ENCODE measurements at regions not wholly inside any gene's neighbourhood (a gene's known extent, or its start where the extent isn't known, plus 50 kb on each side); places are given as distances from the start of the nearest gene placed in this dataset.
"Not testable (repeated sequence)": the region's sequence is repeated elsewhere in the genome, so short reads cannot be mapped to it uniquely, and the experiment has no call there.

- no peak for DNase-seq (ENCODE audit: extremely low read depth in 1 of 11, low read depth in 9 of 11, low spot score in 4 of 11)
These were observed 691.5 kb upstream of the LRRN3 start for GRCh38 chr7:110399421-110399820.

DNA sequence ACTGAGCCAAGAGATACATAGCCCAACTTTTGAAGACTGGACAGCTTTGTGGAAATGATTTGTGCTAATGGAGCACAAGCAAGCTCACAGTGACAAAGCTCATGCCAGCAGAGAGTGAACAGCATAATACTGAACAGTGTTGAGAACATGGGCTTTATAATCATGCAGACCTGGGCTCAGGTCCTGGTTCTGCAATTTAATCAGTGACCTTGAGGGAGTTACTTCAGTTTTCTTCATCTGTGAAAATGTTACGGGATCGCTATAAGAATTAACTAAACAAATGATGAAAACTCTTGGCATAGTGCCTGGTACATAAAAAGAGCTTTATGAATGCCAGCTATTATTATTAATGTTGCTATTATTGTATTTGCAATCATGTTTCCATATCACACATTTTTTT, 690.5 kb upstream of the LRRN3 start:
- no peak for DNase-seq (ENCODE audit: extremely low read depth in 1 of 11, low read depth in 9 of 11, low spot score in 4 of 11)

- no peak for DNase-seq (ENCODE audit: extremely low read depth in 1 of 11, low read depth in 9 of 11, low spot score in 4 of 11)
These were observed 683.7 kb upstream of the LRRN3 start for GRCh38 chr7:110407242-110407641.

GRCh38 chr7:110407706-110408105, 683.2 kb upstream of the LRRN3 start:
- no peak for DNase-seq (ENCODE audit: extremely low read depth in 1 of 11, low read depth in 9 of 11, low spot score in 4 of 11)

DNA sequence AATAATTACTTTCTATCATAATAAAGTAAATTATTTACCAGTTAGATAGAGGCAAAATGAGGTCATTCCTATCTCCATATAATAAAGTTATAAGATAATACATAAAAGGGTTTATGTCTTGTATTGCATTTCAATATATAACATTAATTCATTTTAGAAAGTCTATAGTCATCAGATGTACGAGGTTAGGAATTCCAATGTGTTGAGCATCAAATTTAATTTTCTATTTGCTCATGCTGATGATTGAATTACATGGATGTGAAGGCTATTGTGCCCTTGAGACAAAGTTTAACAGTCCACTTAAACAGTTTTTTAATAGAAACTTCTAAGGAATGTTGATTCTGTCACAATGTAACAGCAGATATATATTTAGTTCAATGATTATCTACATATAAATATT, 678.3 kb upstream of the LRRN3 start:
- no peak for DNase-seq (ENCODE audit: extremely low read depth in 1 of 11, low read depth in 9 of 11, low spot score in 4 of 11)

DNA sequence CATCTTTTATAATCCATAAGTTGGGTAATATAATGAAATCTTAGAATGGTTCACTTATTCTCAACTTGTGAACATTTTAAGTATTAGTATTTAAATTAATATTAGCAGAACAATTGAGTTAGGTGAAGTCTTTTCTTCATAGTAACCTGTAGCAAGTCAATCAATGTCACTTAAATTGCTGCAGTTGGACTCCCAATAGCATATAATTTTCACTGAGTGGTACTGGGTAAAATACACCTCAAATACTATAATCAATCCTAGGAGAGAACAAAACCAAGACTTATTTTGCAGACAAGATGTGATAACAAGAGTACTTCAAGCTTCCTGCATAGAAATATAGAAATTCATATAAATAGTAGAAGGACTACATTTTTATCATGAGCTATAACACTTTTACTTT, 677.9 kb upstream of the LRRN3 start:
- DNase-seq (ENCODE audit: extremely low read depth in 1 of 11, low read depth in 9 of 11, low spot score in 4 of 11): no peak

DNA sequence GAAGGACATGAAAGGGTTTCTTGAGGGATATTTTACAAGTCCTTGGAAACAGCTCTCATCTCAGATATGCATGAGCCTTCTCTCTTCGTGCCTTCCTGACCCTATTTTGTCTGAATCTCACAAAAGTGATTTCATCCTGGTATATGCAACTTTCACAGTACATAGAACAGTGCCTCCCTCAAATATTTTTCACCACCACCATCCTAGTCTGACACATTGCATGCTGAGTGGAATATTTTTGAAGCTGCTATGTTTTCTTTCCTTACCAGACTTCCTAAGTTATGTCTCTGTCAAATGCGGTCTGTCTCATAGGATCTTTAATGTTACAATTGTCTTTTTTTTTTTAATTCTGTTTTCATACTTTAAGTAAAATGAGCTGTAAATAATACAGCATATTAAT, 673.3 kb upstream of the LRRN3 start:
- no peak for DNase-seq (ENCODE audit: extremely low read depth in 1 of 11, low read depth in 9 of 11, low spot score in 4 of 11)

GRCh38 chr7:110418659-110419280, 672.2 kb upstream of the LRRN3 start:
- peak in 10 of 11 donors; percentile 11 to 56 (median 23) for DNase-seq (ENCODE audit: extremely low read depth in 1 of 11, low read depth in 9 of 11, low spot score in 4 of 11)

DNA sequence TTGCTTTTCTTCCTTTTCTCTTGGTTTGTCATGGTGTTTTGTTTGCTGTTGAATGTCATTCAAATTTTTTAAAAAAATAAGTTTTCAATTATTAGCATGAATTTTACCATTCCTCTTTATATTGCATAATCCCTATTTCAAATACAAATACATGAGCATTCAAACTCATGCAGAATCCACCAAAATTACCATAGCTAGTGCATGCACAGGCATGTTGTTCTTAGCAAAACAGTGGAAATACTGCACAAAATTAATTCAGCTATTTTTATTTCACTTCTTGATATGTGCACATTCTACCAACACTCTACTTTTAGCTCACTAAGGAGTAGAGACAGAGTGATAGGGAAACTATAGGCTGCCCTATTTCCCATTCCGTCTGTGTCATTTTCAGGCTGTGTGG, 670.1 kb upstream of the LRRN3 start:
- DNase-seq (ENCODE audit: extremely low read depth in 1 of 11, low read depth in 9 of 11, low spot score in 4 of 11): no peak

- DNase-seq (ENCODE audit: extremely low read depth in 1 of 11, low read depth in 9 of 11, low spot score in 4 of 11): no peak
These were observed 669.3 kb upstream of the LRRN3 start for GRCh38 chr7:110421490-110422241.

DNA sequence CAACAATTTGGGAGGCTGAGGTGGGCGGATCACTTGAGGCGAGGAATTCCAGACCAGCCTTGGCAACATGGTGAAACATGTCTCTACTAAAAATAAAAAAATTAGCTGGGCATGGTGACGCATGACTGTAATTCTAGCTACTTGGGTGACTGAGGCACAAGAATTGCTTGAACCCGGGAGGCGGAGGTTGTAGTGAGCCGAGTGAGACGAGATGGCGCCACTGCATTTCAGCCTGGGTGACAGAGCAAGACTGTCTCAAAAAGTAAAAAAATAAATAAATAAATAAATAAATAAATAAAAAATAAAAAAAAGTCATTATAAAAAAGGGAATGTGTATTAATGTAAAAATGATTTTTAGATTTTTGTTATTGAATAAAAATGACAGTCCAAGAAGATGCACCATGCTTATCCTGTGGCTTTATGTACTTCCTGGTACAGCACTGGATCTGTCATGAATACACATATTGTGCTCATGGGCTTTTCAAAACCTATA, 658.8 kb upstream of the LRRN3 start:
- DNase-seq (ENCODE audit: extremely low read depth in 1 of 11, low read depth in 9 of 11, low spot score in 4 of 11): no peak

DNA sequence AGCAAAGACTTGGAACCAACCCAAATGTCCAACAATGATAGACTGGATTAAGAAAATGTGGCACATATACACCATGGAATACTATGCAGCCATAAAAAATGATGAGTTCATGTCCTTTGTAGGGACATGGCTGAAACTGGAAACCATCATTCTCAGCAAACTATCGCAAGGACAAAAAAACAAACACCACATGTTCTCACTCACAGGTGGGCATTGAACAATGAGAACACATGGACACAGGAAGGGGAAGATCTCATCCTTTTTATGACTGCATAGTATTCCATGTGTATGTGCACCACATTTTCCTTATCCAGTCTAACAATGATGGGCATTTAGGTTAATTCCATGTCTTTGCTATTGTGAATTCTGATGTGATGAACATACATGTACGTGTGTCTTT, 652.0 kb upstream of the LRRN3 start:
- not testable (repeated sequence) for DNase-seq (ENCODE audit: extremely low read depth in 1 of 11, low read depth in 9 of 11, low spot score in 4 of 11)

GRCh38 chr7:110442381-110442837, 648.5 kb upstream of the LRRN3 start:
- peak; percentile 10 to 65 (median 26) for DNase-seq (ENCODE audit: extremely low read depth in 1 of 11, low read depth in 9 of 11, low spot score in 4 of 11)

- DNase-seq (ENCODE audit: extremely low read depth in 1 of 11, low read depth in 9 of 11, low spot score in 4 of 11): no peak
These were observed 644.3 kb upstream of the LRRN3 start for GRCh38 chr7:110446658-110447057.

GRCh38 chr7:110448918-110449317, 642.0 kb upstream of the LRRN3 start:
- DNase-seq (ENCODE audit: extremely low read depth in 1 of 11, low read depth in 9 of 11, low spot score in 4 of 11): no peak

DNA sequence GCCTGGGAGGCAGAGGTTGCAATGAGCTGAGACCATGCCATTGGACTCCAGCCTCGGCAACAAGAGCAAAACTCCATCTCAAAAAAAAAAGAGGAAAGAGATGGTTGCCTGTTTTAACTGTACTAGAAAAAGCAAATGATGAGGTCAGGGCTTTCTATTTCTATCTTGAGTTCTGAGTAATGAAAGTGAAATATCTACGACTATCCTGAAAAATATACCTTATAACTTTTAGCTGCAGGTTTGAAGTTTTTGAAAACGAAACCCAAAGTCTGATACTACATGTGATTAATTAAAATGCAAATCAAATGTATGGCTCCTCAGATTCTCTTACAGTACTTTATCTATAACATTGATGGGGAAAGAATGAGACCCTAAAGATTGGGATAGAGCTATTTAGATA, 636.2 kb upstream of the LRRN3 start:
- no peak for DNase-seq (ENCODE audit: extremely low read depth in 1 of 11, low read depth in 9 of 11, low spot score in 4 of 11)

GRCh38 chr7:110461621-110462020, 629.3 kb upstream of the LRRN3 start:
- DNase-seq (ENCODE audit: extremely low read depth in 1 of 11, low read depth in 9 of 11, low spot score in 4 of 11): no peak

DNA sequence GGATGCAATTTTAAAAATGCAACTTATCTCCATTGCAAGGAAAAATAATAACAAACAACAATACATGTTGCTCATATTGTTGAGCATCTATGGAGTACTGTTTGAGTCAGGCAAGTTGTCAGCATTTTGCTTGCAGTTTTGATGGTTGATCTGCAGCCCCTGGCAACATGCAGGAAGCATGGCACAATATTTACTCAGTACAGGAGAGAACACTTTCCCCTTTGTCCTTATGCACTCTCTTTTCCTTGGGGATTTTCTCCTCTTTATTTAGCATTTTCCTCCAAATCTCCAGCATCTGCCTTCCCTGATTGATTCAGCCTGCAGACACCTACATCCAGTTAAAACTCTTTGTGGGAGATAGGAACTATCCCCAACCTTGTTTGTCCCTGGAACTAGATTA, 620.5 kb upstream of the LRRN3 start:
- DNase-seq (ENCODE audit: extremely low read depth in 1 of 11, low read depth in 9 of 11, low spot score in 4 of 11): no peak

DNA sequence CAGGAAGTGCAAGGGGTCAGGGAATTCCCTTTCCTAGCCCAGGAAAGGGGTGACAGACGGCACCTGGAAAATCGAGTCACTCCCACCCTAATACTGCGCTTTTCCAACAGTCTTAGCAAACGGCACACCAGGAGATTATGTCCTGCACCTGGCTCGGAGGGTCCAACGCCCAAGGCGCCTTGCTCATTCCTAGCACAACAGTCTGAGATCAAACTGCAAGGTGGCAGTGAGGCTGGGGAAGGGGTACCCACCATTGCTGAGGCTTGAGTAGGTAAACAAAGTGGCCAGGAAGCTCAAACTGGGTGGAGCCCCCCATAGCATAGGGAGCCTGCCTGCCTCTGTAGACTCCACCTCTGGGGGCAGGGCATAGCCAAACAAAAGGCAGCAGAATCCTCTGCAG, 618.5 kb upstream of the LRRN3 start:
- not testable (repeated sequence) for DNase-seq (ENCODE audit: extremely low read depth in 1 of 11, low read depth in 9 of 11, low spot score in 4 of 11)

GRCh38 chr7:110480964-110481363, 610.0 kb upstream of the LRRN3 start:
- DNase-seq (ENCODE audit: extremely low read depth in 1 of 11, low read depth in 9 of 11, low spot score in 4 of 11): no peak

DNA sequence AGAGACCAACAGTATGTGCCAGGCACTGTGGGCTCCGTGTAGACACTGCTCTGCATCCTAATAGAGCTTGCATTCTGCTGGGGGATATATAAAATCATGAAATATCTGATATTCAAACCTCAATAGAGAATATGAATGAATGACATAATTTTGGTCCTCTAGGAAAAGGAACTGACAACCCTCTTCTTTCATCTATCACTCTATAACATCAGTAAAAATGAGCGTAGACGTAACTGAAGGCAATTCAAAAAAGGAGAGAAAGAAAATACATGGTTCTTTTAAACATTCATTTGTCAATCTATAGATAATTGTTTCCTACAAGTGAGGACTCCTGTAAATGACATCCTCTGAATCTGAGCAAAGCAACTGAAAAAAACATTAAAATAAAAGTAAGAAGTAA, 607.4 kb upstream of the LRRN3 start:
- DNase-seq (ENCODE audit: extremely low read depth in 1 of 11, low read depth in 9 of 11, low spot score in 4 of 11): no peak
